DMS153 (cell line): ENCODE measurements at regions not wholly inside any gene's neighbourhood (a gene's known extent, or its start where the extent isn't known, plus 50 kb on each side); places are given as distances from the start of the nearest gene placed in this dataset.
A peak's percentile ranks its signal among the peaks of the same experiment; 100 is the strongest.

ENCODE experiments used
- DNase-seq: peaks from one replicate; lab custom pipeline; 2025; lab: John Stamatoyannopoulos, UW

GRCh38 chr2:19100570-19100969, 257.9 kb downstream of the OSR1 start:
- DNase-seq, result no peak

GRCh38 chr2:19099181-19099580, 259.2 kb downstream of the OSR1 start:
- no peak for DNase-seq

- DNase-seq, result no peak
Observed at GRCh38 chr2:19098467-19099160, 259.8 kb downstream of the OSR1 start.

- DNase-seq, result peak; percentile 83
Observed at GRCh38 chr2:19089476-19089875, 268.9 kb downstream of the OSR1 start.

- no peak for DNase-seq
Observed at GRCh38 chr2:19086231-19086651, 272.2 kb downstream of the OSR1 start.

- DNase-seq, result no peak
Observed at GRCh38 chr2:19078709-19079108, 279.7 kb downstream of the OSR1 start.

- DNase-seq, result no peak
Observed at GRCh38 chr2:19073522-19073921, 284.9 kb downstream of the OSR1 start.

GRCh38 chr2:19072161-19072560, 286.3 kb downstream of the OSR1 start:
- no peak for DNase-seq

- no peak for DNase-seq
Observed at GRCh38 chr2:19070886-19071285, 287.5 kb downstream of the OSR1 start.

GRCh38 chr2:19068206-19068605, 290.2 kb downstream of the OSR1 start:
- DNase-seq, result no peak

- no peak for DNase-seq
Observed at GRCh38 chr2:19062370-19062769, 296.1 kb downstream of the OSR1 start.

GRCh38 chr2:19059076-19059475, 299.3 kb downstream of the OSR1 start:
- DNase-seq, result no peak

GRCh38 chr2:19051203-19051831, 307.1 kb downstream of the OSR1 start:
- DNase-seq, result no peak

- DNase-seq, result no peak
Observed at GRCh38 chr2:19050354-19050753, 308.1 kb downstream of the OSR1 start.

GRCh38 chr2:19048593-19049266, 309.7 kb downstream of the OSR1 start:
- peak; percentile 90 for DNase-seq

GRCh38 chr2:19046986-19047780, 311.2 kb downstream of the OSR1 start:
- no peak for DNase-seq

- no peak for DNase-seq
Observed at GRCh38 chr2:19045151-19045550, 313.3 kb downstream of the OSR1 start.

GRCh38 chr2:19043893-19044292, 314.5 kb downstream of the OSR1 start:
- DNase-seq, result no peak

- DNase-seq, result no peak
Observed at GRCh38 chr2:19041434-19042041, 316.9 kb downstream of the OSR1 start.

- DNase-seq, result no peak
Observed at GRCh38 chr2:19038071-19039015, 320.1 kb downstream of the OSR1 start.

GRCh38 chr2:19036091-19036490, 322.3 kb downstream of the OSR1 start:
- no peak for DNase-seq
